Vagina (tissue), 2 donors: ENCODE measurements at regions not wholly inside any gene's neighbourhood (a gene's known extent, or its start where the extent isn't known, plus 50 kb on each side); places are given as distances from the start of the nearest gene placed in this dataset.

ENCODE experiments used
- DNase-seq, 2 donors: peaks; one replicate each; pipeline ENCODE4 v3.0.0-alpha.2; 2017; ENCODE audit errors: extremely low spot score in 2 of 2
- H3K27ac ChIP-seq: fragments of 200-600 bp; sonication (generic); one replicate; pipeline ENCODE4 v1.5.1; 2019
- H3K27me3 ChIP-seq: fragments of 200-600 bp; sonication (generic); one replicate; pipeline ENCODE4 v1.5.1; 2019
- H3K36me3 ChIP-seq, 2 donors: fragments of 200-600 bp; sonication (generic); one replicate each; pipeline ENCODE4 v1.5.1; 2017 to 2019
- H3K4me1 ChIP-seq: fragments of 200-600 bp; sonication (generic); one replicate; pipeline ENCODE4 v1.5.1; 2019
- H3K4me3 ChIP-seq, 2 donors: fragments of 200-600 bp; sonication (generic); 1 replicate in 1 of 2; 2 replicates in 1 of 2; pipeline ENCODE4 v1.5.1; 2016 to 2019
- H3K9me3 ChIP-seq: fragments of 200-600 bp; sonication (generic); one replicate; pipeline ENCODE4 v1.5.1; 2019
- POLR2A ChIP-seq, 2 donors: fragments of 450-650 bp; IDR thresholded peaks; one replicate each; pipeline ENCODE4 v1.6.1; 2017; ENCODE audit warnings: antibody characterized with exemption in 2 of 2, mild to moderate bottlenecking in 2 of 2, moderate library complexity in 2 of 2
- POLR2AphosphoS5 ChIP-seq, 2 donors: sonication (generic); formaldehyde crosslinking; IDR thresholded peaks; one replicate each; pipeline ENCODE4 v1.9.0; 2017; ENCODE audit warnings: antibody characterized with exemption in 2 of 2, mild to moderate bottlenecking in 2 of 2, low read depth in 1 of 2; ENCODE audit not compliant: insufficient read depth in 1 of 2
- intact Hi-C: fragments of 100-400 bp; cut with DNase I; formaldehyde crosslinking; loops from one replicate; pipeline ENCODE4 v1.15.1; 2023
- TF ChIP-seq, protein P1 (sequence below), 3 experiments: fragments of 450-650 bp in 2 of 3; fragments of 200-600 bp in 1 of 3; sonication (generic) in 1 of 3; IDR thresholded peaks; one replicate each; pipeline ENCODE4 v1.5.1; 2017 to 2019; ENCODE audit warnings: antibody characterized with exemption in 3 of 3, mild to moderate bottlenecking in 2 of 3, moderate library complexity in 2 of 3

DNA sequence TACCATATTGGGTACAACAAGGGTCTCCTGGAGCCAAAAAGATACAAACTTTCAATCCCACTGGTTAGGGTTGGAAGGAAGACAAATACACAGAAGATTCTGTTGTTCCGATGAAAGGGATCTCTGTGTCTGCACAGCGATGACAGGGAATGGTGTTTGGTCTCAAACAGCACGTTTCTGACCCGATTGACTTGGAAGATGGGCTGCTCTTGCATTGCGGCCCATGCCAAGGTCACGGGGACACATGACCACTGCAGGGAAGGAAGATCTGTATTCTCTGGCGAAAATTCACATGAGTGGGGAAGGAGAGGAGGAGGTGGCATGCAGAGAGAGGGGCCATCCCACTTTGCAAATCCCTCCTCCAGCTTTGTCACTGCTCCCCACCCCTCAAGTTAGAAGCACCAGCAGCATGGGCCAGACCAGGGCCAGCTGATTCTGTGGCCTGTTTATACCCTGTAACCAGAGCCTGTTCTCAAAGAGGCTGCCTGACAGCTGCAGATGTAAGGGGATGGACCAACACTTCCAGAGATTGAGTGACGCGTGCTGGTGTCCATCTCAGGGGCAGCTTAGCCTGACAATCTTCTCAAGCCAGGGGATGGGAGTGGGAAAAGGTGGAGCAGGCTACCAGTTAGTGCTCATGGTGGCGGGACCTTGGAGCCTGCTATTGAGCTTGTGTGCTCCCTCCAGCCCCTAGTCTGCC is 57.2 kb downstream of the TNP1 start:
- no peak for DNase-seq
- Histone ChIP-seq H3K9me3 (no peaks in the 10 kb centered on the region), H3K27me3 (no peaks in the 10 kb centered on the region), H3K27ac (peak overlapping the region; percentile 9), H3K36me3 (no peaks in the 10 kb centered on the region), H3K4me1 (peaks cover 18% of the 10 kb centered on the region), H3K4me3 (no peak overlapping the region)
- intact Hi-C loops, result no loop called here
- TF ChIP-seq POLR2A (IDR thresholded peaks at IDR 0.05) (no peak), POLR2AphosphoS5 (IDR thresholded peaks at IDR 0.05; ENCODE audit: insufficient read depth in 1 of 2, low read depth in 1 of 2) (no peak)
- TF ChIP-seq, protein P1, sequence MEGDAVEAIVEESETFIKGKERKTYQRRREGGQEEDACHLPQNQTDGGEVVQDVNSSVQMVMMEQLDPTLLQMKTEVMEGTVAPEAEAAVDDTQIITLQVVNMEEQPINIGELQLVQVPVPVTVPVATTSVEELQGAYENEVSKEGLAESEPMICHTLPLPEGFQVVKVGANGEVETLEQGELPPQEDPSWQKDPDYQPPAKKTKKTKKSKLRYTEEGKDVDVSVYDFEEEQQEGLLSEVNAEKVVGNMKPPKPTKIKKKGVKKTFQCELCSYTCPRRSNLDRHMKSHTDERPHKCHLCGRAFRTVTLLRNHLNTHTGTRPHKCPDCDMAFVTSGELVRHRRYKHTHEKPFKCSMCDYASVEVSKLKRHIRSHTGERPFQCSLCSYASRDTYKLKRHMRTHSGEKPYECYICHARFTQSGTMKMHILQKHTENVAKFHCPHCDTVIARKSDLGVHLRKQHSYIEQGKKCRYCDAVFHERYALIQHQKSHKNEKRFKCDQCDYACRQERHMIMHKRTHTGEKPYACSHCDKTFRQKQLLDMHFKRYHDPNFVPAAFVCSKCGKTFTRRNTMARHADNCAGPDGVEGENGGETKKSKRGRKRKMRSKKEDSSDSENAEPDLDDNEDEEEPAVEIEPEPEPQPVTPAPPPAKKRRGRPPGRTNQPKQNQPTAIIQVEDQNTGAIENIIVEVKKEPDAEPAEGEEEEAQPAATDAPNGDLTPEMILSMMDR (IDR thresholded peaks at IDR 0.05), result no peak

DNA sequence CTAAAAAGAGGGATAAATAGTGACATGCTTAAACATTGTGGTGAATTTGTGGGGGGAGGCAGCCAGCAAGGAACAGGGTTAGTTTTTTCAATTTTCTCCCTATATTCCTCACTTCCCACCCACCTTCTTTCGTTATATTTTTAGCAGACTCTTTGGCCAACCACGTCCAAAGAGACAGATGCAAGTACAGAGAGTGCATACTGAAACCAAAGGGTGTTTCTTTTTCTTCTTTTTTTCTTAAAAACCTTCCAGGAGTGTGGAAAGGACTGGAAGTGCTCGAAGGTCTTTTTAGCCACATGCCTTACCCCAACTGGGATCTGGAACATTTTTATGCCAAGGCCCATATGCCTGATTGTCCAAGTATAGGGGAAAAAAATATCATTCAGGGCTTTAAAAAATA is 59.0 kb downstream of the TNP1 start:
- H3K9me3 ChIP-seq, result no peaks in the 10 kb centered on the region
- TF ChIP-seq, protein P1 (IDR thresholded peaks at IDR 0.05), result no peak
- TF ChIP-seq POLR2AphosphoS5 (IDR thresholded peaks at IDR 0.05; ENCODE audit: insufficient read depth in 1 of 2, low read depth in 1 of 2) (no peak), POLR2A (IDR thresholded peaks at IDR 0.05) (no peak)
- H3K27ac ChIP-seq, result peak overlapping the region; percentile 69
- no peak overlapping the region for H3K4me3 ChIP-seq
- H3K27me3 ChIP-seq, result no peaks in the 10 kb centered on the region
- intact Hi-C loops, result no loop called here
- no peaks in the 10 kb centered on the region for H3K36me3 ChIP-seq
- DNase-seq, result no peak
- peaks cover 14% of the 10 kb centered on the region for H3K4me1 ChIP-seq

DNA sequence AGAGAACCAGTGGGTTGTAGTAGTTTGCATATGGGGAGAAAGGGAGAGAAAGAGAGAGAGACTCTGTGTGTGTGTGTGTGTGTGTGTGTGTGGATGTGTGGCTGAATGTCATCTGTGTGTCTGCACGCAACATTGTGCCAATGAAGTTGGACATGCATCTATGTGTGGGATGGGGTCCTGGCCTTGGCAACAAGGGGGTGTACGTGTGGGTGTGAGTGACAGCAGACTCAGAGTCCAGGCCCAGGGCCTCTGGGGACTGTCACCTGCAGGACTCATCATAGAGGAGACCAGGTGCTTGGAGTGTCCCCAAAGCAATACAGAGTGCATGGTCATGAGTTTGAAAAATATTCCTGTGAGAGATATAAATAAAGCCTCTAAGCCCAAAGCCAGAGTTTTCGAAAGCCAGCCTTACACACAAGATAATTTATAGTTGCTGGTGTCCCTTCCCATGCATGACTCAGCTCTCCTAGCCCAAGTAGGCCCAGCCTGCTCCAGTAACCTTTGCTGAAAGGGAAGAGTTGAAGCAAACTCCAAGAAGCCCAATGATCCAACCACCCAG is 59.9 kb downstream of the TNP1 start:
- Histone ChIP-seq H3K27ac (peak overlapping the region; percentile 69), H3K4me1 (peaks cover 14% of the 10 kb centered on the region), H3K36me3 (no peaks in the 10 kb centered on the region), H3K4me3 (no peak overlapping the region), H3K27me3 (no peaks in the 10 kb centered on the region), H3K9me3 (no peaks in the 10 kb centered on the region)
- TF ChIP-seq POLR2AphosphoS5 (IDR thresholded peaks at IDR 0.05; ENCODE audit: insufficient read depth in 1 of 2, low read depth in 1 of 2), result peak; percentile 52 to 72
- TF ChIP-seq, protein P1 (IDR thresholded peaks at IDR 0.05), result no peak
- no peak for TF ChIP-seq POLR2A (IDR thresholded peaks at IDR 0.05)
- intact Hi-C loops, result no loop called here
- peak in 1 of 2 donors; percentile 95 for DNase-seq

DNA sequence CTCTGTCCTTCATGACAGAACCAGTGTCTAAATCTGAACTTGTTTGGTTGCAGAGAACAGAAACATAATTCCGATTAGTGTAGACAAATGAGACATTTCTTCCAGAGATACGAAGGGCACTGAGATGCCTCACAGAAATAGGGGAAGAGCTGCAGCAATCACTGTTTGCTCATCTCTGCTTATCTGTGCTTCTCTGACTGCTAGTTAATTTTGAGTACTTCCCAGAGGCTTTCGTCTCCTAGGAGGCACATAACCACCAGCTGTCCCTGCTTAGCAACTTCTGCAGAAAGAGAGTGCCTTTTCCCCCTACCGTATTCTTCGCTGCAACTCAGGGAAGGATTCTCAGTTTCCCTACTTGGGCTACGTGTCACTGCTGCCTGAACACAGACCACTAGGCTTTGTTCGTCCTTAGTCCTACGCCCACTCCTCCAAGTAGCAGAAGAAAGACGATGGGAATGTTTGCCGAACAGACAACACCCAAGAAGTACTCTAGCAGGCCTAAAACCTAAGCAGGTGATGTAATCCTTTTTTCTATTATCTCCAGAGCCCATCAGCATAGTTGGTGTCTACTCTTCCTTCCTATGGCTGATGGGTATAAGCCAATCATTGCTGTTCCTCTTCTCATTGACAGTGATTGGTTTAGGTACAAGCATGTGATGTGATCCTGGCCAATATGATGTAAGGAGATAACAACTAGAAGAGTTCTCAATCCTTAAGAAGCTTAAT is 63.6 kb downstream of the TNP1 start:
- TF ChIP-seq, protein P1 (IDR thresholded peaks at IDR 0.05), result no peak
- no peak for TF ChIP-seq POLR2AphosphoS5 (IDR thresholded peaks at IDR 0.05; ENCODE audit: insufficient read depth in 1 of 2, low read depth in 1 of 2)
- Histone ChIP-seq H3K27ac (peak overlapping the region; percentile 53), H3K4me3 (no peak overlapping the region), H3K27me3 (no peaks in the 10 kb centered on the region), H3K4me1 (peaks cover 35% of the 10 kb centered on the region), H3K36me3 (no peaks in the 10 kb centered on the region), H3K9me3 (no peaks in the 10 kb centered on the region)
- DNase-seq, result no peak
- intact Hi-C loops, result no loop called here

DNA sequence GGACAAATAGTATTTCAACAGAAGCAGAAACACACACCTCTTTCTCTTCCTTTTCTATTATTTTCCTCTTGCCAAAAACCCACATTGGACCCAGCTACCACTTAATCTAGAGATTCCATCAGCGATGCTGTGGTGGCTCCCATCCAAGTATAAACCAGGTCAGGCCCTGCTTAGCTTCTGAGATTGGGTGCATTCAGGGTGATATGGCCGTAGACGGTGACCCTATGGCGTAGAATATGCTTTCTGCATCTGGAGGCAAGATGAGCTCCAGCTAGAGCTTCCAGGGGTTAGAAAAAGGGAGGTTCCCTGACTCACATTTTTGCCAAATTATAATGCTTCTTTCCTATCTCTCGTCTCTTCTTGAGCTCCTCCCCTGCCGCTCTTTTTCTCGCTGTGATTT is 66.5 kb downstream of the TNP1 start:
- Histone ChIP-seq H3K9me3 (no peaks in the 10 kb centered on the region), H3K27ac (peak overlapping the region; percentile 83)
- TF ChIP-seq POLR2AphosphoS5 (IDR thresholded peaks at IDR 0.05; ENCODE audit: insufficient read depth in 1 of 2, low read depth in 1 of 2) (no peak), POLR2A (IDR thresholded peaks at IDR 0.05) (no peak)
- TF ChIP-seq, protein P1 (IDR thresholded peaks at IDR 0.05), result no peak

More for the DNA sequence above, 66.5 kb downstream of the TNP1 start:
- intact Hi-C loops, result no loop called here
- Histone ChIP-seq H3K4me3 (no peak overlapping the region), H3K27me3 (no peaks in the 10 kb centered on the region), H3K4me1 (peaks cover 41% of the 10 kb centered on the region), H3K36me3 (no peaks in the 10 kb centered on the region)
- DNase-seq, result no peak
